ENCODE measurements at regions not wholly inside any gene's neighbourhood (a gene's known extent, or its start where the extent isn't known, plus 50 kb on each side); places are given as distances from the start of the nearest gene placed in this dataset.
A peak's percentile ranks its signal among the peaks of the same experiment; 100 is the strongest.

DNA sequence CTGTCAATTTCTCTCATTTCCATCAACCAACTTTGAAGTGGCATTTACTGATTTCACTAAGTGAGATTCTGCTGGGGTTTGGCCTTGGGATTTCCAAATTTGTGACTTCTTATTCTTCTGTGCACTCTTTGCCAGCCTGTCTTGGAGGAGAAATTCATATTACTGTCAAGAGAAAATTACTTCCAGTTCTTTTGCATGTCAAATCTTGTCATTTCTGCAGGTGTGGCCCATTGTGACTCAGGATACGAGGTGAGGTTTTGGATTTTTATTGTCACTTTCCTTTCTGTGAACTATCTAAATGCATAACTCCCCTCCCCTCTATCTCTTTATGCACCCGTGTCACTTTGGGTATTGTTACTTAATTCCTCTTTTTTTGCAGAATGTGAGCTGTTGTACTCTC is 102.6 kb upstream of the GUCY1A1 start:
- DNase-seq (ENCODE audit: low read depth in 2 of 2) = no peak

DNA sequence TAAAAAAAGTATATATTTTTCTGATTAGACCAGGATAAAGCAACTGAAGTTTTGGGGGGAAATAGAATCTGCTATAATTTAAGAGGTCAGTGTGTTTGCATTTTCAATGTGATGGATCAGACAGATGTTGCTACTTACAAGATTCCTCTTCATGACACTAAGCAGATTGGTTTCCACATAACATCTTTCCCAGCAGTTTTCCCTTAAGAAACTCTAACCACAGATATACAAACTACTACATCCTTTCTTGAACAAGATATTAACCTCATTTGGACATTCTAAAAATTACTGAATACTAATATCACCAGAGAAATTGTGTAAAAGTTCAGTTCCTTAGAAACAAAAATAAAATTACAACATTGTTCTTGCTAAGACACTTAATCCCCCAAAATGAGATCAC is 106.7 kb upstream of the GUCY1A1 start:
- no peak for DNase-seq (ENCODE audit: low read depth in 2 of 2)

DNA sequence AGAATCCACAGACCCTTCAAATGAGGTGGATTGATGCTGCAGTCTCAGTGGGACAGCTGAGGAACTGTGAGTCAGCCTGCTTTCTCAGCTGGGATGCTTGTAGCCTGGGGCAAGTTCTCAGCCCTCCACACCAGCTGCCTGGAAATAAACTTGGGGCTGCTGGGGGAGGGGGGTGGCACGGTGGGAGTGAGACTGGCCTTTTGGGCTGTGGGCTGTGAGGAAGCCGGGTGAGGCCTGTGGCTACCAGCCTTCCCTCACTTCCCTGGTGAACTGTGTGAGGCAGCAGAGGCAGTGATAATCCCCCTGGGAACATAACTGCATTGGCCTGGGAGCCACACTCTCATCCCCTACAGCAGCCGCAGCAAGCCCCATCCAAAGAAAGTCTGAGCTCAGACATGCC is 114.5 kb upstream of the GUCY1A1 start:
- DNase-seq (ENCODE audit: low read depth in 2 of 2) = no peak

DNA sequence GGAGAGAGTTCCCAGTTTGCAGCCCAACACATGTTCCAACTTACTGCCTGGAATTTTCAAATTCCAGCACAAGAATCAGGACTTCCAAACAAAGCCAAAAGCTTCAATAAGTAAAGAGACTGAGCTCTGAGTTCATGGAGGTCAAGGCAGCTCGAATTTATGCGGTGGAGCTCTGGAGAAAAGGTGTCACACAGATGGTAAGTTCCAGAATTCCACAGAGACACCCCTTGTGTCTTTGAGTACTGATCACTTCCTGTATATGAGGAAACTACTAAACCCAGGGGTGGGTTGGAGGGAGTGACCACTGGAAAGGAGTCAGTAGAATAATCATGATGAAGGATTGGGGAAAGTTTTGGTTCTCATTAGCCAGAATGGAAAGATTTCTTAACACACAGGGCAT is 118.5 kb upstream of the GUCY1A1 start:
- no peak for DNase-seq (ENCODE audit: low read depth in 2 of 2)

DNA sequence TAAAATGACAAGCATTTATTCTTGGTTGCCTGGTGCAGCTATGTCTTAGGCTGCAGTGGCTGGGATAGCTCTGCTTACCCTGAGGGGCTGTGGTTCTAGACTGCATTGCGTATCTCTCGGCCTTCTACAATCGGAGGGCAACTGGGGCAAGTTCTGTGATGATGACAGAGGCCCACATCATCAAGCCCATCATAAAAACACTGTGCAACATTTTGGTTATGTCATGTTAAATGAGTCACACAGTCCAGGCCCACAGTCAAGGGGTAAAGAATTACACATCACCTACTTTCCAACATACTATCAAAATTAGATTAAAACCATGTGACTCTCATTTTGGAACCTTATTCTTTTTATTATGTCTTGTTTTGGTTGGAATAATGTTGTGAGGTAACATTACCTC is 120.2 kb upstream of the GUCY1A1 start:
- DNase-seq (ENCODE audit: low read depth in 2 of 2) = no peak

DNA sequence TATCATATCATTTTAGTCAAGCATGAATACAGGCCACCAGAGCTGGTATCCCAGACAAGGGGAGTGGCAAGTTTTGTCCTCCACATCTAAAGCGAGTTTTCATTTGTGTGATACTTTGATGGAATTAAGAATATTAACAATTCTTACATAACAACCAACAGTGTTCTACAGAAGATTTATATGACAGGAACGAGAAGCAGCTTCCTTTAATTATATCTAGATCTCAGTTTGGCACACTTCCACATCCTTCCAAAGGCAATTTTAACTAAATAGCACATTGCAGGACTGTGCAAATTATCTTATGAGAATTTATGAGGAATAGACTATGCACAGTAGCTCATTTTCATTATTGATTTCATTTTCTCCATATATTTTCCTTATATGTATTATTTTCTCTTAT is 121.2 kb upstream of the GUCY1A1 start:
- no peak for DNase-seq (ENCODE audit: low read depth in 2 of 2)

DNA sequence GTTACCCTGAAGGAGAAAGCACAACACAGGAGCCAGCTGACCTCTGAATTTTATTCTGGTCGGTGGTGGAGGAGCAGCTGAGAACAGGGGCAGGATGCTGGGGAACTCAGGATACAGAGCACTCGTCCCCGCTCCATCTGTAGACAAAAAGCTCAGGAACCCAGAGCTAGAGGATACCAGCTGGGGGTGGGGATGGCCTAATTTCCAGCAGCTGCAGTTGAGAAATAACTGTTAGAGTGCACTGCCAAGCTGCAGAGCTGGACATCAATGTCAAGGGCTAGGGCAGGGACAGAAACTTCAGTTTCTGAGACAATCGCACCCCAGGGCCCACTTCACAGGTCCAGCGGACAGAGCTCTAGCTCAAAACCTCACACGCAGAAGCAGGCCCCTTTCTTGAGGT is 122.1 kb upstream of the GUCY1A1 start:
- no peak for DNase-seq (ENCODE audit: low read depth in 2 of 2)

DNA sequence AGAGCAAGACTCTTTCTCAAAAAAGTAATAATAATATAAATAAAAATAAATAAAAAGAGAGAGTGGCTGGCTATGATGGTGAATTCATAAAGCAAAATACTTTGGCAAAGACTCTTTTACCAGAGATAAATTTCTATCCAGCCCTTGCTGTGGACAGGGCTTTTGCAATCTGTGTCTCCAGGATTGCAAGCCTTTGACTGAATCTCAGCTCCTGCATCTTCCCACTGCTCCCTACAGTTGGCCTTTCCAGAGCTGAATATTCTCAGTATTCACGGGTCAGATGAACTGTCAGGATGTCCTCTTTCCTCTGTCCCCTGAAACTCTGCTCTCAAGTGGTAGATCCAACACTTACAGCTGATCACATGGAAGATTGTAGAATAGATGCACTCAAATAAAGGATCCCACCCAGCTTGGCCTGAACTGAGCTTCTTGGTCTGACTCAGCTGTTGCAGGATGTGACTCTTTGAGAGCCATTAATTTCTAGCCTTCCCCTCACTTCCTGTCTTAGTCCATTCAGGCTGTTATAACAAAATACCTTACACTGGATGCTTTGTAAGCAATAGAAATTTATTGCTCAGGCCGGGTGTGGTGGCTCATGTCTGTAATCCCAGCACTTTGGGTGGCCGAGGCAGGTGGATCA is 123.4 kb upstream of the GUCY1A1 start:
- peak in 1 of 2 donors; percentile 54 for DNase-seq (ENCODE audit: low read depth in 2 of 2)

DNA sequence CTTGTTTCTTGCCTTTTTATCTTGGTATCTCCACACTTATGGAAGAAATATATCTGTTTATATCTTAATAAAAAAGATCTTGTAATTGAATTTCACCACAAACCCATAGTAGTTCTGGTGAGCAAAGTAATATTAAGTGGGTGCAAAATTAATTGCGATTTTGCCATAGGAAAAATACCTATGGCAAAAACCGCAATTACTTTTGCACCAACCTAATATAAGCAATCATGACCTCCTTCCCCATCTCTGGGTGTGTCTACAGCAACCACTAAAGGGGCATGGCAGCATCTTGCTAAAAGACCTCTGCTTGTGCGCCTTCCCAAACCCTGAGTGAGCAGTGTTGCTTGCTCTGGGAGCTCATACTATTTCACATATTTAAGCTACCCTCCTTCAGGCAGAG is 124.2 kb upstream of the GUCY1A1 start:
- DNase-seq (ENCODE audit: low read depth in 2 of 2) = no peak

DNA sequence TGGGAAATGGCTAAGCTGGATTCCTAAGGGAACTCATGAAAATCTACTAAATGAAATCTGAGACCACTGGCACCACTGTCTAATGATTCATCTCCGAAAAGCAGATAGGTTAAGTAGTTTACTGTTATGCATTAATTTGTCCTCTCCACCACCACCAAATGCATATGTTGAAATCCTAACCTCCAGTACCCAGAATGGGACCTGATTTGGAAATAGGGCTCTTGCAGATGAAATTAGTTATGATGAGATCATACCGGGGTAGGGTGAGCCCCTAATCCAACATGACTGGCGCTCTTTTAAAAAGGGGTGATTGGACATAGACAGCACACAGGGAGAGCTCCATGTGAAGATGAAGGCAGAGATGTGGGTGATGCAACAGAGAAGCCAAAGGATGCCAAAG is 124.9 kb upstream of the GUCY1A1 start:
- no peak for DNase-seq (ENCODE audit: low read depth in 2 of 2)

DNA sequence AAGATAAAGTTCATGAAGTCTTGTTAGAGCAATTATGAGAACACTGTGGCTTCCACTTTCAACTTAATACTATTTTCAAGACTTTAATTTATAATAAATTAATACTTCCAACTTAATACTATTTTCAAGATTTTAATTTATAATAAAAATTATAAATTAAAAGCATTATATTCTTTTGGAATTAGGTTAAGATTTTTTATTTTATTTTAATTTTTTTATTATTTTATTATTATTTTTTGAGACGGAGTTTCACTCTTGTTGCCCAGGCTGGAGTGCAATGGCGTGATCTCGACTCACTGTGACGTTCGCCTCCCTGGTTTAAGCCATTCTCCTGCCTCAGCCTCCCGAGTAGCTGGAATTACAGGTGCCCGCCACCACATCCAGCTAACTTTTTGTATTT is 126.0 kb upstream of the GUCY1A1 start:
- DNase-seq (ENCODE audit: low read depth in 2 of 2) = no peak

DNA sequence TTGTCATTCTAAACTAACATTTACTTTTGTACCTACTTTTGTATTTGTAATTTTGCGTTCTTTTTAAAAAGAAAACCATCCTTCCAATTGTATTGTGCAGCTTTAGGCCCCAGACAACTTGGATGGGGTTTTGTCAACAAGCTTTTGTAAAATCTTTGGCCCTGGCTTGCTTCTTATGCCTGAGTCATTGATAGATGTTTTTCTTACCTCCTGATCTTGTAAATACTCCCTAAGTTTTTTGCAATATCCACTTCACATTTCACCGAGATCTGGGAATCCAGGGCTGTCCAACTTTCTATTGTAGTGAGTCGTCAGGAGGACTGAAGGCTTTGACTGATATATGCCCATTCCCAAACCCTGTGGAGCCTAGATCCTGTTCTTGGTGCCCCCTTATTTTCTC is 126.9 kb upstream of the GUCY1A1 start:
- no peak for DNase-seq (ENCODE audit: low read depth in 2 of 2)

DNA sequence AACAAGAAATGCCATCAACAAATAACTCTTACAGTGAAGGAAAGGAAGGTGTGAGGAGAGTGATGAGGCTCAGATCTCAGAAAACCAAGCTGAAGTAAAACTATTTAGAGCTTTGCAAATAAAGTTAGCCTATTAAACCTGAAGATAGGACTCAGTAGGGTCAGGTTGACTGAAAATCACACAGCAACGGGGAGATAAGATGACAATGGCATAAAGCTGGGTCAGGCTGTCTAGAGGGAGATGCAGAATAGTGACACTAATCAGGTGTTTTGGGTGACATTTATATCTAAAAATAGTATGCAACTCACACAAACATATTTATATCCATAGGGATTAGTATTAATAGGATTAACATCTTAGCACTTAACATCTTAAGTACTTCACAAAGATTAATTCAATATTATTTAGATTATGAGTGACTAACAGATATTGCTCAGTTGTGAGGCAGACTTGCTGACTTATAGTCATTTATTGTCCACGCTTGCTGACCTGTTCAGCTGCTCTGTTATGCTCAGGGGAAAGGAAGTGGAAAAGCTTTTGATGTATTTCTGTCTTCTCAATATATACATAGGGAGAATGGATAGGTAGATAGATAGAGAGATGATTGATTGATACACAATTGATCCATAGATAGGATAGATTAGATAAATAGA is 130.7 kb upstream of the GUCY1A1 start:
- no peak for DNase-seq (ENCODE audit: low read depth in 2 of 2)

DNA sequence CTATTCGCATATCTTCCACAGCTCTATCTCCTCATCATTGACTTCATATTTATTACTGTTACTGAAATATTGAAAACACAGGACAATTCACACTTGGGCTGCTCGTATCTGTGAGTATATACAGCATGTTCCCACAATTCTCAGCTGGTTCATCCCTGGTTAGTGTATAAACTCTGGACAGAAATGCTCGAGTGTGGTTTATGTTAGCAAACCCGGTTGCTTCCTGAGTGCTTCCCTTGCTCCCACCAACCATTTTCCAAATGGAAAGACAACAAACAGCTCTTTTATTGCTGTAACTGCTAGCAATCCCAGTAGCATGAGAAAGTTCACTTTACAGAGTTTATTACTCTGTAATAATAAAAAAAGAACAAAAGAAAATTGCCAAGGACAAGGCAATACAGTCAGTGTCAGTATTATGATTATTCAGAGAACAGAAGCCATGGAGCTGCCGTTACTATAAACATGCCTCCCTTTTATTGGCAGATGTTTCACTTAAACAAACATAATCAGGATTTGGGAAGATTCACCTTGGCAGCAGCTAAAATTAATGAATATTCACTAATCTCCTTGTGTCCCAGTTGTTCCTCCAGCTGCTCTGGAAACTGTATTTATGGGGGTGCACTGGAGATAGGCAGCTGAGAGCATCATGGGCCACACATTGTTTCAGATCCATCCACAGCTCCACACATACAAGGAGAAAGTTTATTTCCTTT is 134.1 kb upstream of the GUCY1A1 start:
- peak; percentile 35 to 92 for DNase-seq (ENCODE audit: low read depth in 2 of 2)

DNA sequence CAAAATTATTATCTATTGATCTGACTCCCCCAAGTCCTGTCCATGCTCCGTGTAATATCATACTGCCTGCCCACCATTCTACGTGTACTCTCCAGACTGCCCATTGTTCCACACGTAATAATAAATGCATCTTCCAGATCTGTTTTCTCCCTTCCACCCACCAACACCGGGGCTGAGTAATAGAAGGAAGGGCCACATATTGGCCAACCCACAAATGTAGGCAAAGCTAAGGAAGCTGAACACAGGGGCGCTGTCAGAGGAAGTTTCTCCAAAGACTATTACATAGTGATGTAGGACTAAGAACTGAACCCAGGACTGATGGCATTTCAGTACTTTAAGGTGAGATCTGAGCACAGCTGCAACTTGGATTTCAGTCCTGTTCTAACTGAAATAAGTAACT is 135.8 kb upstream of the GUCY1A1 start:
- no peak for DNase-seq (ENCODE audit: low read depth in 2 of 2)

DNA sequence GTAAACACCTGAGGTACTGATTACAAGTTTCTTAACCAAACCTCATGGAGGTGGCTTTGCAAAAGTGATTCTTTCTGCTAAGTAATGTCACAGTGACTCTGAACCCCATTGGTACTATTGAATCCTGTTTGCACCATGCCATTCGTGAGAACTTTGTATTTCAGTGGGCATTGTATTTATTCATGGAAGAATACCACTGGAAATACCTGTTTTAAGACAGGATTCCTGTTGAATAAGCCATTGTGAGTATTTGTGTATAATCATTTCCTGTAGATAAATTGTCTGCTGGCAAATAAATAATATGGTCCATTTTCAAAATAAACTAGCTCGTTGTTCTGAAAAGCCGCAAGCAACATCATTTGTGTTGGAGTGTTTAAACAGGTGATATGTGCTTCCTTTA is 136.4 kb upstream of the GUCY1A1 start:
- peak; percentile 27 to 51 for DNase-seq (ENCODE audit: low read depth in 2 of 2)

DNA sequence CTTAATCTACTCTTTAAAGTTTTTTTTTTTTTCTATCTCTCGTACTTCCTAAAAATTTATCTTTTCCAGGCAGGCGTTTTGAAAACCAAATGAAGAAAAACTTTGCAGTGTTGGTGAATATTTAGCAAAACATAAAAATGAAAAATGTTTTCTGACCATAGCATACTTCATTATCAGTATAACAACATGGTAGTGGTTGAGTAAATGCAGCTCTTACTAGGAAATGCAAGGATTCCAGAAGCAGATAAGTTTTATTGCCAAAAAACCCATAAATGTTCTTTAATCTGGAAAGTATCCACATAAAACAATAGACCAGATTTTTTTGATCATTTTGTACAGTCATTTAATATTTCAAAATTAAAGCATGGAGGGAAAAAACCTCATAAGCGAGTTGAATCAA is 136.9 kb upstream of the GUCY1A1 start:
- DNase-seq (ENCODE audit: low read depth in 2 of 2) = no peak

DNA sequence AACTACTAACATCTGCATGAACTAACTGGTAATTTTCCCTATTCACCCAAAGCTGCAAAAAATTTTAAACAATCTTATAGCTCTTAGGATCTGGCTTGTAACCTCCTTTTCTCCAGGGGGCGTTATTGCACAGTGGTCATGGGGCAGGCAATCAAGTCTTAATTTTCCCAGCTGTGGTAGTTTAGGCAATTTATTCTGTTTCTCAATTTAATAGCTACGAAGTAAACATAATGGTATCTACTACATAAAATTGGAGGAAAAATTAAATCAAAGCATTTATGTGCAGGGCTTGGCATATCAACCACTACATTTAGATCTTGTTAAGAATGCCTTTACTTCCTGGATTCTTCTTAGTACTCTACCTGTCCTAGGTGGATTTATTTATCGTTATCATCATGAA is 137.4 kb upstream of the GUCY1A1 start:
- DNase-seq (ENCODE audit: low read depth in 2 of 2) = peak in 1 of 2 donors; percentile 13

DNA sequence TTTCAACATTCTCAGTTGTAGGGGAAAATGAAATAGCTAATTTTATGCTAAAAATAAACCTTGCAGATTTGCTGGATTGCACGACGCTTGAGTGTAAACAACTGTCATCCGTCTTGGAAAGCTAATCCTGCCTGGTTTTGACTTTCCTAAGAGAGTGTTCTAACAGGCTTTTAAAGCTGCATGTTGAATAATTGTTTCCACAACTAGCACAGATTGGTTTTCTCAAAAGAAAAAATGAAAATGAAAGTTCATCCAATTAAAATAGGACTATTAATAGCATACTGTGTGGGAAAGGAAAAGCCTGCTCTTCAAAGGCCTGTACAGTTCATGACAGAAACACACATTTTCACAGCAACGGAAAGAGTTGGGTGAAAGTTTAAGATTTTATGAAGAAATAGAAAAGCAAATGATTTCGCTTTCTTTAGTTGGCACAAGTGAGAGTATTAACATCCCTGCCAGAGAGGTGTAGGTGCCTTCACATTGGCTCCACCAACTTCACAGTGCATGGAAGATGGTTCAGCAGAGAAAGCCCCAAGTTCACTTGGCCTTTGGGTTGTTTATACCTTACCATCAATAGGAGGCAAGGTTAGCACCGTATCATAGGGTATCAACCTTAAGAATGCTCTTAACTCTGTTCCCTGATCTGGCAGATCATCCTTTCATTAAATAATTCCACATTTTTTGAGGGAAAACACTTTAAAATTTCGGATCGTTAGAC is 140.0 kb upstream of the GUCY1A1 start:
- DNase-seq (ENCODE audit: low read depth in 2 of 2) = peak; percentile 9 to 70

DNA sequence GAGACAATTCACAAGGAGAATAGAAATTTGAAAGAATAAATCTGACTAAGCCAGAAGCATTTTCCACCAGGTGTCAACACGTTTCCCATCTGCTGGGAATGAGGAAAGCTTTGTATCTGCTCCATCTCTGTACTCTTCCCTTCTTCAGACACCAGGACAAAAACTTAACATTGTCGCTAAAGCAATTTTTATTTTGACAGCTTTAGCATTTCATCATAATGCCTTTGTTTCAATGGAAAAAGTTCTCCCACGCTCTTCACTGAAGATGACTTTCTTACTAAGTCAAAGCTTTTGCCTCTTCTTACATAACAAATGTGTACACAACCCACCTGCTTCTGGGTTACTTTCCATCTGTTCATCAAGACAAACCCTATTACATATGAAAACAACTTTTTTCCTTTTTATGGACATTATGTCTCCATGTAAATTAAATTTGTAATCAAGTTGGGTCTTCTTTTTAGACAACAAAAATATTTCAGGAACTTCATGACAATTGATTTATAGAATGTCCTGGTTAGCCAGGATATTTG is 141.7 kb upstream of the GUCY1A1 start:
- DNase-seq (ENCODE audit: low read depth in 2 of 2) = no peak

DNA sequence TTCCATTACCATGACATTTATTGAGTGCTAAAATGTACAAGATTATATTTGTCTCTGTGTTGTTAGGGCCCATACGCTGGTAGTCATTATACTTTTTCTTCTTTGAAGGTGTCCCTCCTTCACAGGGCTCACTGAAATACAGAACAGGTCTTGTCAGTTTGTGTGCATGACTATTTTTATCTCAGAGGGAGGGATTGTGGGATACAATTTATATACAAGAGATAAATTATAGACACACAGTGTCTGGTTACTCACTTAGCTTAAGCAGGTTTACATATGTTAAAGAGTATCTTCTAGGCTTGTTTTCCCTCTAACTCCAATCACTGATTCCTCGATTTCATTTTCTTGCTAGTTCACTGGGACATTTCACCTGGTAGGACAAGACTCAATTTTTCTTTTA is 143.3 kb upstream of the GUCY1A1 start:
- DNase-seq (ENCODE audit: low read depth in 2 of 2) = no peak

DNA sequence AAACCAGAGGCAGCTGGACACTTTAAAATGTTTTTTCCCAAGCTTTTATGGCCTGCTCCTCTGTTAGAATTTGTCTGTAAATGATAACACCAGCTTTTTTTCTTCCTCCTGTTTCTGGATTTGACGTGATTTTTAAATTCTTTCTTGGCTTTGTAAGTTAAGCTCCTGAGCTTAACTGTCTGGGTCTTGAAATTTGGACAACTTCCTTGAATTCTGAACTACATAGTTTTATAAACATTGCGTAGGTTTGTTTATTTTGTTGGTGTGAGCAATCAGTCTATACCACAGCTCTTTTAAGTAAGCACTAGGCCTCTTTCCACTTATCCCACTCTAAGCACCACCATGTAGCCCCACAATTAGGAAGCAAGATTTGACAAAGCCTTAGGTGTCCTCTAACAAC is 144.4 kb upstream of the GUCY1A1 start:
- no peak for DNase-seq (ENCODE audit: low read depth in 2 of 2)
